MM.1S (cell line): ENCODE measurements at regions not wholly inside any gene's neighbourhood (a gene's known extent, or its start where the extent isn't known, plus 50 kb on each side); places are given as distances from the start of the nearest gene placed in this dataset.

Experiments
- DNase-seq: peaks from one replicate; pipeline ENCODE4 v3.0.0-alpha.2; 2015
- H2AFZ ChIP-seq: fragments of 300-600 bp; sonication (generic); 2 replicates; pipeline ENCODE4 v1.6.0; 2016; ENCODE audit warnings: antibody characterized with exemption, low read length
- H3F3A ChIP-seq: fragments of 300-600 bp; sonication (generic); 2 replicates; pipeline ENCODE4 v1.6.1; 2016; ENCODE audit warnings: mild to moderate bottlenecking, antibody characterized with exemption, low read length, moderate library complexity, mixed read lengths; ENCODE audit not compliant: insufficient read depth
- H3K27ac ChIP-seq: fragments of 300-600 bp; sonication (generic); 2 replicates; pipeline ENCODE4 v1.5.1; 2016; ENCODE audit warnings: mild to moderate bottlenecking, low read length
- H3K27me3 ChIP-seq: fragments of 300-600 bp; sonication (generic); replicated peaks from 2 replicates; pipeline ENCODE4 v1.6.0; 2016; ENCODE audit warnings: low read length; ENCODE audit not compliant: insufficient read depth
- H3K36me3 ChIP-seq: fragments of 300-600 bp; sonication (generic); replicated peaks from 2 replicates; pipeline ENCODE4 v1.6.1; 2016; ENCODE audit warnings: mild to moderate bottlenecking, low read length, mixed read lengths; ENCODE audit not compliant: insufficient read depth
- H3K4me1 ChIP-seq: fragments of 300-600 bp; sonication (generic); 2 replicates; pipeline ENCODE4 v1.6.1; 2016; ENCODE audit warnings: low read length, mixed read lengths
- H3K4me2 ChIP-seq: fragments of 300-600 bp; sonication (generic); 2 replicates; pipeline ENCODE4 v1.6.0; 2016; ENCODE audit warnings: low read depth, low read length
- H3K4me3 ChIP-seq: fragments of 300-600 bp; sonication (generic); 2 replicates; pipeline ENCODE4 v1.5.1; 2016; ENCODE audit warnings: low read length, mixed read lengths
- H3K79me2 ChIP-seq: fragments of 300-600 bp; sonication (generic); 2 replicates; pipeline ENCODE4 v1.6.1; 2016; ENCODE audit warnings: mixed run types, low read length, mixed read lengths
- H3K9ac ChIP-seq: fragments of 300-600 bp; sonication (generic); 2 replicates; pipeline ENCODE4 v1.6.1; 2016; ENCODE audit warnings: low read length, mixed read lengths
- H3K9me2 ChIP-seq: fragments of 300-600 bp; sonication (generic); replicated peaks from 2 replicates; pipeline ENCODE4 v1.6.1; 2016; ENCODE audit warnings: mild to moderate bottlenecking, low read length, mixed read lengths; ENCODE audit not compliant: insufficient read depth
- H3K9me3 ChIP-seq: fragments of 300-600 bp; sonication (generic); replicated peaks from 2 replicates; pipeline ENCODE4 v1.6.1; 2016; ENCODE audit warnings: mild to moderate bottlenecking, low read length, mixed read lengths; ENCODE audit not compliant: insufficient read depth
- H4K20me1 ChIP-seq: fragments of 300-600 bp; sonication (generic); 2 replicates; pipeline ENCODE4 v1.6.1; 2016; ENCODE audit warnings: mild to moderate bottlenecking, low read length, moderate library complexity, mixed read lengths; ENCODE audit not compliant: insufficient read depth
- CTCF ChIP-seq: fragments of 300-600 bp; sonication (generic); IDR thresholded peaks from 2 replicates; pipeline ENCODE4 v1.5.1; 2016; ENCODE audit warnings: antibody characterized with exemption, low read length, mixed read lengths
- EZH2 ChIP-seq: fragments of 300-600 bp; sonication (generic); optimal IDR thresholded peaks from 2 replicates; pipeline ENCODE3; 2017; ENCODE audit warnings: low read depth, mild to moderate bottlenecking, antibody characterized with exemption, low read length, mixed read lengths
- EZH2phosphoT487 ChIP-seq: fragments of 300-600 bp; sonication (generic); IDR thresholded peaks from 2 replicates; pipeline ENCODE4 v1.6.1; 2018; ENCODE audit warnings: antibody characterized with exemption, low read length

- Histone ChIP-seq H3K9me3 (no peaks in the 10 kb centered on the region), H3K4me2 (no peak overlapping the region), H3K27ac (no peak overlapping the region), H2AFZ (no peak overlapping the region), H4K20me1 (no peaks in the 10 kb centered on the region), H3K36me3 (no peaks in the 10 kb centered on the region; the same call in 1 of the 2 replicates), H3K4me3 (no peak overlapping the region), H3K9ac (no peak overlapping the region), H3K79me2 (no peaks in the 10 kb centered on the region), H3K9me2 (no peaks in the 10 kb centered on the region), H3F3A (no peaks in the 10 kb centered on the region), H3K4me1 (no peaks in the 10 kb centered on the region), H3K27me3 (no peaks in the 10 kb centered on the region)
- DNase-seq, result no peak
- TF ChIP-seq CTCF, result no peak
- TF ChIP-seq EZH2phosphoT487, result no peak
- no peak for TF ChIP-seq EZH2
Observed at GRCh38 chr5:106755066-106755465, 915.7 kb downstream of the EFNA5 start.

GRCh38 chr5:106749826-106750225 lies 920.9 kb downstream of the EFNA5 start:
- Histone ChIP-seq H3K4me3 (no peak overlapping the region), H3K4me2 (no peak overlapping the region), H4K20me1 (no peaks in the 10 kb centered on the region), H3K9me3 (no peaks in the 10 kb centered on the region), H2AFZ (no peak overlapping the region), H3K36me3 (no peaks in the 10 kb centered on the region; the same call in 1 of the 2 replicates), H3K27ac (no peak overlapping the region), H3K9me2 (no peaks in the 10 kb centered on the region), H3K4me1 (no peaks in the 10 kb centered on the region), H3K79me2 (no peaks in the 10 kb centered on the region), H3K9ac (no peak overlapping the region), H3K27me3 (no peaks in the 10 kb centered on the region), H3F3A (no peaks in the 10 kb centered on the region)
- DNase-seq, result no peak
- TF ChIP-seq EZH2 (no peak), CTCF (no peak), EZH2phosphoT487 (no peak)

GRCh38 chr5:106739127-106739526 lies 931.6 kb downstream of the EFNA5 start:
- Histone ChIP-seq H3K9me3 (no peaks in the 10 kb centered on the region), H3K79me2 (no peaks in the 10 kb centered on the region), H3K4me1 (no peaks in the 10 kb centered on the region), H3K27me3 (no peaks in the 10 kb centered on the region), H3K27ac (no peak overlapping the region), H3F3A (no peaks in the 10 kb centered on the region), H4K20me1 (no peaks in the 10 kb centered on the region), H3K4me2 (no peak overlapping the region), H3K9ac (no peak overlapping the region), H3K9me2 (no peaks in the 10 kb centered on the region), H3K4me3 (no peak overlapping the region), H3K36me3 (no peaks in the 10 kb centered on the region), H2AFZ (no peak overlapping the region)
- no peak for DNase-seq
- no peak for TF ChIP-seq CTCF
- no peak for TF ChIP-seq EZH2
- TF ChIP-seq EZH2phosphoT487, result no peak
